ENCODE measurements at regions not wholly inside any gene's neighbourhood (a gene's known extent, or its start where the extent isn't known, plus 50 kb on each side); places are given as distances from the start of the nearest gene placed in this dataset.

- no peak for DNase-seq
Observed at GRCh38 chr2:2824588-2824987, 493.5 kb upstream of the MYT1L start.

GRCh38 chr2:2823061-2823753, 492.1 kb upstream of the MYT1L start:
- DNase-seq = no peak

GRCh38 chr2:2822143-2822542, 491.1 kb upstream of the MYT1L start:
- DNase-seq = no peak

GRCh38 chr2:2812648-2813047, 481.6 kb upstream of the MYT1L start:
- DNase-seq = no peak

- DNase-seq = no peak
Observed at GRCh38 chr2:2812117-2812516, 481.0 kb upstream of the MYT1L start.

GRCh38 chr2:2810504-2810903, 479.4 kb upstream of the MYT1L start:
- no peak for DNase-seq

GRCh38 chr2:2809771-2810170, 478.7 kb upstream of the MYT1L start:
- no peak for DNase-seq

- no peak for DNase-seq
Observed at GRCh38 chr2:2808551-2809058, 477.5 kb upstream of the MYT1L start.

- no peak for DNase-seq
Observed at GRCh38 chr2:2806711-2807110, 475.6 kb upstream of the MYT1L start.

- no peak for DNase-seq
Observed at GRCh38 chr2:2805263-2805662, 474.2 kb upstream of the MYT1L start.

GRCh38 chr2:2804528-2804927, 473.5 kb upstream of the MYT1L start:
- no peak for DNase-seq

GRCh38 chr2:2801458-2801857, 470.4 kb upstream of the MYT1L start:
- no peak for DNase-seq

GRCh38 chr2:2800697-2801096, 469.6 kb upstream of the MYT1L start:
- DNase-seq = no peak

- no peak for DNase-seq
Observed at GRCh38 chr2:2800001-2800400, 468.9 kb upstream of the MYT1L start.

GRCh38 chr2:2799151-2799697, 468.1 kb upstream of the MYT1L start:
- no peak for DNase-seq

- no peak for DNase-seq
Observed at GRCh38 chr2:2798337-2798736, 467.3 kb upstream of the MYT1L start.

GRCh38 chr2:2797797-2798196, 466.7 kb upstream of the MYT1L start:
- DNase-seq = no peak

- no peak for DNase-seq
Observed at GRCh38 chr2:2796207-2796606, 465.1 kb upstream of the MYT1L start.

GRCh38 chr2:2795438-2796091, 464.5 kb upstream of the MYT1L start:
- DNase-seq = no peak

- no peak for DNase-seq
Observed at GRCh38 chr2:2793925-2794560, 463.0 kb upstream of the MYT1L start.

GRCh38 chr2:2793514-2793913, 462.4 kb upstream of the MYT1L start:
- no peak for DNase-seq

GRCh38 chr2:2791606-2792005, 460.5 kb upstream of the MYT1L start:
- DNase-seq = no peak

- no peak for DNase-seq
Observed at GRCh38 chr2:2791031-2791430, 460.0 kb upstream of the MYT1L start.

GRCh38 chr2:2788076-2788475, 457.0 kb upstream of the MYT1L start:
- DNase-seq = no peak
